COLO829 (cell line): ENCODE measurements at regions not wholly inside any gene's neighbourhood (a gene's known extent, or its start where the extent isn't known, plus 50 kb on each side); places are given as distances from the start of the nearest gene placed in this dataset.
"Not testable (repeated sequence)": the region's sequence is repeated elsewhere in the genome, so short reads cannot be mapped to it uniquely, and the experiment has no call there.

Source experiments
- DNase-seq: peaks from one replicate; pipeline ENCODE4 v3.0.0; 2012; ENCODE audit warnings: low spot score

DNA sequence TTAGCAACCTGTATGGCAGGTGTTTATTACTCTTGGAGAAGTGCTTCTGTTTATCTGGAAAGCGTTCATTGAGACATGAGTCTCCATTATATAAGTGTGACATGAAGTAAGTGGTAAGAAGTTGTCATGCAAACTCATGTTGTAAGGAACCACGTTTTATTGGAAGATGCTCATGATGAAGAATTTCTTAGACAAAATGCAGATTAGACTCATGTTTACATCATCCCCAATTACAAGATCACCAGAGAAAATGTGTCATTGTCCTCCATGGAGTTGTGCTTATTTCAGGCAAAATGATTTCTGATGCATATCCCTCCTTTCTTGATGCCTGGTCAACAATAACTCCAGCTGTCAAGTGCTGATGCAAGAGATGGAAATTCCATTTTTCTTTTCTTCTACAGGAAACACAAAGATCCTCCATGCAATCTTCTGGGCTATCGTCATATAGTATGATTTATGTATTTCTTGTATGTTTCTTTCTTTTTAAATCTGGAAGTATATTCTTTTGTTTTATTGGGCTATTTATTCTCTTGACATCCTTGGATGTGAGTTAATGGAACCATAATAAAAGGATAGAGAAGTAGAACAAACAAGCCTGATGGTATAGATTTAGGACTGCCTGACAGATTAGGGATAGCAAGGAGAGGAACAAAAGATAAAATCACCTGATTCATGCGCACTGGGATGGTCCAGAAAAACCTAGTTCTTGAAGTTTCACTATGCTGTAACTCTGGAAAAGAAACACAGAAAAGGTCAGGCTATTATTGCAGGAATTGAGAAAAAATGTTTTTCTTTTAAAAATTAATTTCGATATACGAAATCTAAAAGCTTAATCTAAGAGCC, 50.7 kb upstream of the DIAPH3 start:
- no peak for DNase-seq

DNA sequence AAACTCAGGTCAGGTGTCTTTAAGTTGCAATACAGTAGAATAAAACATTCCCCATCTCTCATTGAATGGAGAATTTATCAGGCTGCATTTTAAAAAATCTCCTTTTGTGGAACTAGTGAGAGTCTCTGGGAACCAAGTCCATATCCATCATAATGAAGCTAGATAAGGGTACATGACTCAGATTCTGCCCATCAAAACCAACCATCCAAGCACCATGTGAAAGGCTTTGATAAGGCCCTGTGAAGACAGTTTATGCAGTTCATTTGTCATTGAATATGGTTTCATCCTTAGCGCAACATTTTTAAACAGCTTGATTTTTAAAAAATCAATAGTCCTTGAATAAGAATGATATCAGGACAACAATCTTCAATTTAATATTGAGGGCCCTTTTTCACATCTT, 56.3 kb upstream of the DIAPH3 start:
- DNase-seq = no peak

- no peak for DNase-seq
Observed at GRCh38 chr13:60221581-60221980, 57.9 kb upstream of the DIAPH3 start.

DNA sequence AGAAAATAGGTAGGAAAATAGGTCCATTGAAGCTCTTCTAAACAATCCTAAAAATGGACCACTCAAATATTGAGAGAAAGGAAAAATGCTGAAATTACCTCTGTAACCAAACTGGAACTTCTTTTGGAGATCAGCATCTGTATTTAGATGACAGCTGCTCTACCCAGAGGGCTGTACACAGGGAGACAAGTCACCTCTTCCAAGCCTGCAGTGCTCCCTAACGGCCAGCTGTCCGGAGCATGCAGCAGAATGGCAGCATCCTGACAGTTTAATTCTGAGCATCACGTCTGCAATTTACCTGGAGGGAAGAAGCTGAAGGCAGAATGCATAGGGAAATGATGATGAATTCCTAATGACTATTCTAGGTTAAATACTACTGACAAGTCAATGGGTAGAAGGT, 62.8 kb upstream of the DIAPH3 start:
- no peak for DNase-seq

GRCh38 chr13:60227158-60227557, 63.4 kb upstream of the DIAPH3 start:
- no peak for DNase-seq

DNA sequence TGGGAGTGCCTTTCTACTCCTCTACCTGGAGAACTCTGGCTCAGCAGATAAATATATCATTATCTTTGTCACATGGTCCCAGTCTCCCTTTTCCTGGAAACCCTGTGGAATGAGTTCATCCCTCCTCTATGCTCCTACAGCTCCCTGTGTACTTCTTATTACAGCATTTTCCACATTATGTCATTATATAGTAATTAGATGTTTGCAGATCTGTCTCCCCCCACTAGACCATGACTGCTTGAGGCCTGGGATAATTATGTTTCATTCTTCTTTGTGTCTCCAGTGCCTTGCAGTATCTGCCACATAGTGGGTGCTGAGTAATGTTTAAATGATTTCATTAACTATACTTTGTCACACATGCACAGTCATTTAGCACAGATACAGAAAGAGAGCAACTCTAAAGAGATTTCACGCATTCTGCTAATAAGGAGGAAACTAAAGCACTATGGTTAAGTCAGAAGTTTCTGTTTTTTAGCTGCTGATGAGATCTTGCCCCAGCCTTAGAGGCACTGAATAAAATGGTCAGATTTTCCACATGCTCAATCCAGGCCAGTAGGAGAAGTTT, 66.1 kb upstream of the DIAPH3 start:
- DNase-seq = no peak

- no peak for DNase-seq
Observed at GRCh38 chr13:60230593-60230992, 66.9 kb upstream of the DIAPH3 start.

DNA sequence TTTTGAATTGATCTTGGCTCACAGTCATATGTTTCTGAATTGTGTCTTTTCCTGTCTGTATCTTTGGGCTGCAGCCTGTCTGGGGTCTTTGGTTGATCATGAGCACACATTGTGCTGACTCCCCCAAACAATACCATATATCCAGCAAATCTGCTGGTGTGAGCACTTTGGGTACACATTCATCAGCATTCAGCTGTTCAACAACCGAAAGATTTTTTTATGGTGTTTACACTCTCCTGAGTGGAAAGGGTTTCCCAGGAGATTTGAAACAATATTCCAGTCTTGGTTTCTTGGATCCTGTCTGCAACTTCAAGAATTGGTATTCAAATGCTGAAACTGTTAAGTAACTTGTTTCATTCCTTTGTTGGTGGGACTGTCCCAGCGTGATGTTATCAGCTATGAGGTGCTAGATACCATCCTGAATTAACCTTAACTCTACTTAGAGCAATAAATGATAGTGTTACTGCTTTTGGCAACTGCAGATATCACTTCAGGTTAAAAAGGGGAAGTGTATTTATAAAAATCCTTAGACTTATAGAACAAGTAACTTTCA, 78.4 kb upstream of the DIAPH3 start:
- no peak for DNase-seq

- no peak for DNase-seq
Observed at GRCh38 chr13:60244381-60244780, 80.7 kb upstream of the DIAPH3 start.

DNA sequence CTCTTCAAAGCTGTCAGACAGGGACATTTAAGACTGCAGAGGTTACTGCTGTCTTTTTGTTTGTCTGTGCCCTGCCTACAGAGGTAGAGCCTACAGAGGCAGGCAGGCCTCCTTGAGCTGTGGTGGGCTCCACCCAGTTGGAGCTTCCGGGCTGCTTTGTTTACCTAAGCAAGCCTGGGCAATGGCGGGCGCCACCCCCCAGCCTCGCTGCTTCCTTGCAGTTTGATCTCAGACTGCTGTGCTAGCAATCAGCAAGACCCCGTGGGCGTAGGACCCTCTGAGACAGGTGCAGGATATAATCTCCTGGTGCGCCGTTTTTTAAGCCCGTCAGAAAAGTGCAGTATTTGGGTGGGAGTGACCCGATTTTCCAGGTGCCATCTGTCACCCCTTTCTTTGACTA, 87.7 kb upstream of the DIAPH3 start:
- DNase-seq = not testable (repeated sequence)

DNA sequence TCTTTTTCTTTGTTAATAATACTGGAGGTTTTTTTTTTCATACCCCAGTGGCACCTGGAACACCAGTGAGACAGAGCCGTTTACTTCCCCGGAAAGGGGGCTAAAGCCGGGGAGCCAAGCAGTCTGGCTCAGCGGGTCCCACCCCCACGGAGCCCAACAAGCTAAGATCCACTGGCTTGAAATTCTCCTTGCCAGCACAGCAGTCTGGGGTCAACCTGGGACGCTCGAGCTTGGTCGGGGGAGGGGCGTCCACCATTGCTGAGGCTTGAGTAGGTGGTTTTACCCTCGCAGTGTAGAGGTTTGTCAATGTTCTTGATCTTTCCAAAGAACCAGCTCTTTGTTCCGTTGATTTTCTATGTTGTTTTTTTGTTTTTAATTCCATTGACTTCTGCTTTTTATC, 94.6 kb upstream of the DIAPH3 start:
- no peak for DNase-seq

DNA sequence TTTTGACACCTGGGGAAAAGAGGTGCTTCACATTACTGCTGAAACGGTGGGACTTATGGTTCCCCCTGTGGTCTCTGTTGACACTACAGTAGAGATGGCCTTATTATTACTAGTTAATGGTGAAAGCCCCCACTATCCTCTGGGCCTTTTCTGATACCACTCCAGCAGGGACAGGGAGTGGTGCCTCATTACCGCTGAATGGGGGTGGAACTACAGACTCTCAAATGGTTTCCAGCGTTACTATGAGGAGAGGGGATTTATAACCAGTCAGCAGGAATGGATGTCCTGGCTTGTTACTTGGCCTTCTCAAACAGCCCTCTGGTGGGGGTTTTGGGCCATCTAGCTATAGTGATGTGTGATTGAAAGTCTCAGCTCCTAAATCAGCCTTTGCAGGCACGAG, 96.7 kb upstream of the DIAPH3 start:
- no peak for DNase-seq

- no peak for DNase-seq
Observed at GRCh38 chr13:60261432-60262351, 98.0 kb upstream of the DIAPH3 start.

- DNase-seq = no peak
Observed at GRCh38 chr13:60265566-60265965, 101.8 kb upstream of the DIAPH3 start.

- DNase-seq = no peak
Observed at GRCh38 chr13:60267498-60268202, 103.9 kb upstream of the DIAPH3 start.

GRCh38 chr13:60268203-60268555, 104.5 kb upstream of the DIAPH3 start:
- DNase-seq = no peak

DNA sequence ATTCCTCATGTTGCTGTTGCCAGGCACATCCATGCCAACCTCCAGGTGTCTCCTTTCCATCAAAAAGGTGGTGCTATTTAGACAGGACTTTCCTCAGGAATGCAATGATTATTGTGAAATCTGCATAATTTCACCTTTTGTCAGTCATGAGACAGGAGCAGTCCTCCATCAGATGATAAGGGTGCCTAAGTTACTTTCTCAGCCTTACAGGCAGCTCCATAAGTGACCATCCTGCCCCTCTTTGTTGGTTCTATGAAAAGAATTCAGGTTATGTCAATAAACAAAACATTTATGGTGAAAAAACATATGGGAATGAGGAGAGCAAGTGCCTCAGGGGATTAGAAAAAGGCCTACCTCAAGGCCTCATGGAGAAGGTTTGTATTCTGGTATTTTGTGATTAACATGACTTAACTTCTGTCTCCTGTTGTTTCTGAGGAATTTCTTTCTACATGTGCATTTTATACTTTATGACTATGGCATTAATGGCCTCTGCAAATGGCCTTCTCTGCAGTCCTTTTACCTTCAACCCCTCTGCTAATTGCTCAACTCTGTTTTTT, 110.3 kb upstream of the DIAPH3 start:
- DNase-seq = no peak

DNA sequence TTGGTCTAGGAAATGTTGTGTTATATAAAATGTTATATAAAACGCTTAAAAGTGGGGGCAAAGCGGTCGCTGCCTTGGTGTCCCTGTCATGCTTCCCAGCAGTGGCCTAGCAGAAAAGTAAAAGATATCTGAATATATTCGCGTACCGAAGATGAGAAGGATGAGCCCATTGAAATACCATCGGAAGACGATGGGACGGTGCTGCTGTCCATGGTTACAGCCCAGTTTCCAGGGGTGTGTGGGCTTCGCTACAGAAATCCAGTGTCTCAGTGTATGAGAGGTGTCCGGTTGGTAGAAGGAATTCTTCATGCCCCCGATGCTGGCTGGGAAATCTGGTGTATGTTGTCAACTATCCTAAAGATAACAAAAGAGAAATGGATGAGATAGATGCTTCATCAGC, 110.9 kb upstream of the DIAPH3 start:
- no peak for DNase-seq

DNA sequence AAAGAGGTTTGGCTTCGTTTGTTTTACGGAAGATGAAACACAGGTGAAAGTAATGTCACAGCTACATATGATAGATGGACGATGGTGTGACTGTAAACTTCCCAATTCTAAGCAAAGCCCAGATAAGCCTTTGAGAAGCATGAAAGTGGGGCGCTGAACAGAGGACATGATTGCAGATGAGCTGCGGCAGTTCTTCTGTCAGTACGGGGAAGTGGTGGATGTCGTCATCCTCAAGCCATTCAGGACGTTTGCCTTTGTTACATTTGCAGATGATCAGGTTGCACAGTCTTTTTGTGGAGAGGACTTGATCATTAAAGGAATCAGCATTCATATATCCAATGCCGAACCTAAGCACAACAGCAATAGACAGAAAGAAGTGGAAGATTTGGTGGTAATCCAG, 111.5 kb upstream of the DIAPH3 start:
- DNase-seq = no peak

DNA sequence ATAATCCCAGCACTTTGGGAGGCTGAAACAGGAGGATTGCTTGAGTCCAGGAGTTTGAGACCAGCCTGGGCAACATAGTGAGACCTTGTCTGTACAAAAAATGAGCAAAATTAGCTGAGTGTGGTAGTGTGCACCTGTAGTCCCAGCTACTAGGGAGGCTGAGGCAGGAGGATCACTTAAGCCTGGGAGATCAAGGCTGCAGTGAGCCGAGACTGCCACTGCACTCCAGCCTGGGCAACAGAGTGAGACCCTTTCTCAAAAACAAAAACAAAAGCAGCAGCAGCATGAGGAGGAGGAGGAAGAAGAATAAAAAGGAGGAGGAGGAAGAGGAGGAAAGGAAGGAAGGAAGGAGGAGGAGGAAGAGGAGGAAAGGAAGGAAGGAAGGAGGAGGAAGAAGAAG, 116.5 kb upstream of the TDRD3 start:
- not testable (repeated sequence) for DNase-seq

GRCh38 chr13:60282186-60282585, 114.8 kb upstream of the TDRD3 start:
- no peak for DNase-seq

DNA sequence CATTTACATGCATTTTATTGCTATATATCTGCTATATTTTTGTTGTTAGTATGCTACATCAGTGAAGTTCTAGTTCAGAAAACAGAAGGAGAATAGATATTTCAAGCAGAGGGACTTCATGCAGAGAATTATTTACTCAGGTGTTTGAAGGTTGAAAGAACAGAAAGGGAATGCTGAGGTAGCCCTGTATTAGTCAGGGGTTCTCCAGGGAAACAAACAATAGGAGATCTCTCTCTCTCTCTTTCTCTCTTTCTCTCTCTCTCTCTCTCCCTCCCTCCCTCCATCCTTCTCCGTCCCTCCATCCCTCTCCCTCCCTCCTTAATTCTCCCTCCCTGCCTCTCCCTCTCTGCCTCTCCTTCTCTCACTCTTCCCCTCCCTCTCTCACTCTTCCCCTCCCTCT, 114.3 kb upstream of the TDRD3 start:
- DNase-seq = no peak
